K562 (cell line): ENCODE measurements at regions not wholly inside any gene's neighbourhood (a gene's known extent, or its start where the extent isn't known, plus 50 kb on each side); places are given as distances from the start of the nearest gene placed in this dataset.

Source experiments
- ATAC-seq: fragments of 200-7000 bp; cut with Tn5 transposase; 3 replicates; pipeline ENCODE4 v1.9.1; 2020; ENCODE audit warnings: moderate library complexity
- BruUV-seq: library from RNA; stranded (reverse); fragments of 400-500 nt; replicated peaks from 2 replicates; lab custom pipeline; 2021; lab: Mats Ljungman, UMichigan
- CTCF ChIA-PET: fragments of 300-600 bp; formaldehyde crosslinking; extraction: SDS; loops from one replicate; lab custom pipeline; 2021; ENCODE audit warnings: low intra/inter-chr PET ratio; lab: Yijun Ruan, JAX
- POLR2A ChIA-PET: fragments of 300-600, 350-650 bp; sonication (Branson Sonifier 250); formaldehyde crosslinking; extraction: SDS; loops from one replicate; lab custom pipeline; 2021; ENCODE audit warnings: antibody characterized with exemption, inconsistent platforms; lab: Yijun Ruan, JAX
- DNase-seq, 4 experiments: peaks; one replicate each; pipeline versions ENCODE4 v3.0.0 to v3.0.0-alpha.2; 2011 to 2018; ENCODE audit warnings: low spot score in 3 of 4, mixed read lengths in 3 of 4; ENCODE audit errors: extremely low read depth in 1 of 4
- FAIRE-seq: peaks from 2 replicates; lab custom pipeline; 2011; peaks lifted over from hg19 to GRCh38; lab: Jason Lieb, UNC
- H2AFZ ChIP-seq: 2 replicates; pipeline ENCODE4 v1.6.0; 2011; ENCODE audit warnings: low read depth, low read length, control low read depth, inconsistent platforms
- H3K27ac ChIP-seq: fragments of 200-600 bp; 3 replicates; pipeline ENCODE4 v1.8.0; 2011; ENCODE audit warnings: low read depth, mild to moderate bottlenecking, control low read depth, inconsistent platforms, low read length, moderate library complexity, mixed read lengths; ENCODE audit errors: extremely low read depth
- H3K27me3 ChIP-seq, 2 experiments: fragments of 300-600 bp in 1 of 2; 2 replicates in 1 of 2; 3 replicates in 1 of 2; pipeline versions ENCODE4 v1.6.0 to v1.8.0; 2011; ENCODE audit warnings: inconsistent platforms in 2 of 2, low read length in 2 of 2, mild to moderate bottlenecking in 1 of 2, mixed read lengths in 1 of 2, moderate library complexity in 1 of 2; ENCODE audit not compliant: control insufficient read depth in 2 of 2, insufficient read depth in 2 of 2
- H3K36me3 ChIP-seq: fragments of 300-600 bp; 3 replicates; pipeline ENCODE4 v1.8.0; 2011; ENCODE audit warnings: mild to moderate bottlenecking, low read length, inconsistent platforms; ENCODE audit not compliant: control insufficient read depth, insufficient read depth
- H3K4me1 ChIP-seq, 2 experiments: fragments of 200-600 bp in 1 of 2; replicated peaks in 1 of 2; 2 replicates in 1 of 2; 3 replicates in 1 of 2; pipeline versions ENCODE4 v1.5.1 to v1.8.0; 2011; ENCODE audit warnings: inconsistent platforms in 2 of 2, low read length in 2 of 2, mild to moderate bottlenecking in 1 of 2, mixed read lengths in 1 of 2, moderate library complexity in 1 of 2; ENCODE audit not compliant: control insufficient read depth in 2 of 2, insufficient read depth in 2 of 2
- H3K4me2 ChIP-seq: 2 replicates; pipeline ENCODE4 v1.6.1; 2011; ENCODE audit warnings: low read length, control low read depth, inconsistent platforms, mixed read lengths; ENCODE audit not compliant: insufficient read depth
- H3K4me3 ChIP-seq: fragments of 200-600 bp; sonication (generic), shearing (Covaris generic); 2 replicates; pipeline ENCODE4 v1.5.1; 2016; ENCODE audit warnings: control low read depth, inconsistent platforms
- H3K79me2 ChIP-seq: fragments of 200-600 bp; 3 replicates; pipeline ENCODE4 v1.8.0; 2011; ENCODE audit warnings: low read length, inconsistent platforms; ENCODE audit not compliant: control insufficient read depth, insufficient read depth
- H3K9ac ChIP-seq, 2 experiments: 2 replicates each; pipeline versions ENCODE4 v1.6.0 to v1.6.1; 2011; ENCODE audit warnings: low read depth in 2 of 2, low read length in 2 of 2, control low read depth in 1 of 2, inconsistent platforms in 1 of 2, mild to moderate bottlenecking in 1 of 2, mixed read lengths in 1 of 2; ENCODE audit not compliant: insufficient read depth in 1 of 2
- H3K9me1 ChIP-seq: one replicate; pipeline ENCODE4 v1.6.0; 2011; ENCODE audit warnings: inconsistent platforms, mild to moderate bottlenecking, low read length, moderate library complexity; ENCODE audit not compliant: control insufficient read depth, insufficient read depth
- H3K9me3 ChIP-seq: replicated peaks from 2 replicates; pipeline ENCODE4 v1.5.1; 2011; ENCODE audit warnings: low read depth, low read length, inconsistent platforms; ENCODE audit not compliant: control insufficient read depth, insufficient read depth
- H4K20me1 ChIP-seq: replicated peaks from 2 replicates; pipeline ENCODE4 v1.6.1; 2011; ENCODE audit warnings: low read length, inconsistent platforms, mixed read lengths; ENCODE audit not compliant: control insufficient read depth, insufficient read depth
- ATF1 ChIP-seq, 2 experiments: fragments of 450-650 bp in 1 of 2; IDR thresholded peaks; 2 replicates each; pipeline ENCODE4 v1.6.1; 2016; ENCODE audit warnings: missing compliant biosample characterization in 1 of 2, missing genetic modification characterization in 1 of 2
- CBX5 ChIP-seq: IDR thresholded peaks from 2 replicates; pipeline ENCODE4 v1.6.1; 2014; ENCODE audit warnings: low read depth, borderline replicate concordance
- CTBP1 ChIP-seq: fragments of 450-650 bp; IDR thresholded peaks from 2 replicates; pipeline ENCODE4 v1.6.1; 2016; ENCODE audit warnings: borderline replicate concordance
- EHMT2 ChIP-seq: fragments of 450-650 bp; IDR thresholded peaks from 2 replicates; pipeline ENCODE4 v1.6.1; 2018; ENCODE audit warnings: antibody characterized with exemption
- FOS ChIP-seq: IDR thresholded peaks from 3 replicates; pipeline ENCODE4 v1.6.1; 2011; ENCODE audit not compliant: insufficient read length; ENCODE audit errors: extremely low read depth
- GABPB2 ChIP-seq: fragments of 250-450 bp; sonication (Bioruptor Pico); conservative IDR thresholded peaks from 2 replicates; pipeline ENCODE4 v1.5.1; 2021; ENCODE audit warnings: mild to moderate bottlenecking
- MAFG ChIP-seq: fragments of 450-650 bp; conservative IDR thresholded peaks from 2 replicates; pipeline ENCODE4 v1.6.1; 2016; ENCODE audit warnings: missing genetic modification characterization, missing compliant biosample characterization
- PATZ1 ChIP-seq: fragments of 250-450 bp; sonication (Bioruptor Pico); IDR thresholded peaks from 2 replicates; pipeline ENCODE4 v1.5.0; 2020; ENCODE audit warnings: mild to moderate bottlenecking, borderline replicate concordance
- POLR2G ChIP-seq: fragments of 200-400 bp; formaldehyde crosslinking; IDR thresholded peaks from 2 replicates; pipeline ENCODE4 v1.6.1; 2017; ENCODE audit warnings: low read depth, mild to moderate bottlenecking, antibody characterized with exemption, low read length, moderate library complexity
- PURB ChIP-seq: sonication (generic); formaldehyde crosslinking; IDR thresholded peaks from 2 replicates; pipeline ENCODE4 v1.9.0; 2021; ENCODE audit warnings: low read depth, mild to moderate bottlenecking, missing genetic modification reagents
- RB1 ChIP-seq: fragments of 450-650 bp; IDR thresholded peaks from 2 replicates; pipeline ENCODE4 v1.6.1; 2017; ENCODE audit warnings: low read depth, mild to moderate bottlenecking
- TCFL5 ChIP-seq: fragments of 250-450 bp; sonication (Bioruptor Pico); conservative IDR thresholded peaks from 2 replicates; pipeline ENCODE4 v1.6.1; 2021; ENCODE audit warnings: mild to moderate bottlenecking, moderate library complexity, matching md5 sums
- THAP7 ChIP-seq: fragments of 250-450 bp; sonication (Bioruptor Pico); IDR thresholded peaks from 2 replicates; pipeline ENCODE4 v1.5.0; 2021
- ZNF398 ChIP-seq: fragments of 250-450 bp; sonication (Bioruptor Pico); IDR thresholded peaks from 2 replicates; pipeline ENCODE4 v1.8.0; 2021; ENCODE audit warnings: moderate library complexity, mild to moderate bottlenecking, inconsistent platforms
- WGBS: fragments of 100-300 bp; shearing (Covaris generic); methylation state at CpG from one replicate; pipeline ENCODE4 v1.1.6; 2016; ENCODE audit warnings: low coverage, mixed read lengths; ENCODE audit not compliant: insufficient coverage; ENCODE audit errors: missing lambda C conversion rate; 5-methylcytosine and 5-hydroxymethylcytosine counted together
- in situ Hi-C: fragments of 300-500 bp; cut with MboI; formaldehyde crosslinking; loops from 4 replicates; pipeline ENCODE4 v1.15.0; 2018; ENCODE audit warnings: inconsistent platforms, mixed read lengths
- intact Hi-C: fragments of 100-400 bp; cut with micrococcal nuclease; formaldehyde crosslinking; loops from 2 replicates; pipeline ENCODE4 v1.14.2; 2022

- H3K27me3 ChIP-seq, result peaks cover 0 to 13% of the 10 kb centered on the region in 2 experiments; a peak in 3 of 5 replicates
- no peaks in the 10 kb centered on the region for H3K9me1 ChIP-seq
- no peak overlapping the region for H3K4me2 ChIP-seq
- no peaks in the 10 kb centered on the region for H4K20me1 ChIP-seq
- ATAC-seq, result peak; percentile 47; the same call in 2 of the 3 replicates
- FAIRE-seq, result peak; percentile 60
- H3K4me3 ChIP-seq, result no peak overlapping the region
- no peak for DNase-seq
- no peaks in the 10 kb centered on the region for H3K36me3 ChIP-seq
- ChIA-PET POLR2A (no interaction called here), CTCF (no interaction called here)
- no peak overlapping the region for H3K27ac ChIP-seq
- no peaks in the 10 kb centered on the region for H3K79me2 ChIP-seq
- H3K9ac ChIP-seq, result no peak overlapping the region
- BruUV-seq, result no TSS peak
- no peaks in the 10 kb centered on the region; the same call in 1 of the 2 replicates for H3K9me3 ChIP-seq
- intact Hi-C loops, result no loop called here
- in situ Hi-C loops, result no loop called here
- H3K4me1 ChIP-seq, result no peaks in the 10 kb centered on the region
- 4% methylated on average over 6 of the region's 6 CpGs for WGBS
- H2AFZ ChIP-seq, result no peak overlapping the region
- TF ChIP-seq GABPB2 (CRISPR knock-in tag) (no peak), POLR2G (no peak), ATF1 (CRISPR knock-in tag; IDR thresholded peaks at IDR 0.05) (no peak), ATF1 (tag; IDR thresholded peaks at IDR 0.05) (no peak), EHMT2 (no peak), CTBP1 (0 out of 2 replicates have a peak, but pooled peaks have one; percentile 29), MAFG (0 out of 2 replicates have a peak, but pooled peaks have one; percentile 27), TCFL5 (CRISPR knock-in tag) (no peak), THAP7 (no peak), FOS (no peak), PURB (no peak), RB1 (no peak), CBX5 (no peak), ZNF398 (CRISPR knock-in tag) (no peak), PATZ1 (no peak)
Observed at GRCh38 chr12:113620437-113620976, 148.8 kb upstream of the LHX5 start.
